HG02943 (cell line): ENCODE measurements at regions not wholly inside any gene's neighbourhood (a gene's known extent, or its start where the extent isn't known, plus 50 kb on each side); places are given as distances from the start of the nearest gene placed in this dataset.

Experiments used
- ATAC-seq: cut with Tn5 transposase; IDR thresholded peaks from one replicate; pipeline ENCODE4 v1.9.1; 2021; ENCODE audit warnings: mild to moderate bottlenecking, low read depth, moderate library complexity; ENCODE audit not compliant: unreplicated experiment

DNA sequence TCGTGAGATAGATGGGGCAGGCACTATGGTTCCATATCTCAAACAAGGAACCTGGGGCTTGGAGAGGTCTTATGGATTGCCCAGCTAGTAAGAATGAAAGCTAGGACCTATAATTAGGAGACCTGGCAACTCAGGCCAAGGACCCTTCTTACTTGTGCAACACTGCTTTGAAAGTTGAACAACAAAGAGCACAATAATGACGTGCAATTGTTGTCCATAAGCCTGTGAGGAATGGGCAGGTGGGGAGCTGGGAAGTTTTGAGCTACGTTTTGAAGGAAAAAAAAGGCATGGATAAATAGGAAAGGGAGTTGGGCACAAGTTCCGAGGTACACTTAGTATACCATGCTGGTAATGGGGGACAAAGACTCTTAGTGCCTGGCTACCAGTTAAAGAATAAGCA is 104.3 kb downstream of the HS3ST3B1 start:
- no peak for ATAC-seq
